ENCODE measurements at regions not wholly inside any gene's neighbourhood (a gene's known extent, or its start where the extent isn't known, plus 50 kb on each side); places are given as distances from the start of the nearest gene placed in this dataset.

GRCh38 chr10:8726779-8727084 is 672.2 kb downstream of the GATA3 start:
- TF ChIP-seq, protein P1, sequence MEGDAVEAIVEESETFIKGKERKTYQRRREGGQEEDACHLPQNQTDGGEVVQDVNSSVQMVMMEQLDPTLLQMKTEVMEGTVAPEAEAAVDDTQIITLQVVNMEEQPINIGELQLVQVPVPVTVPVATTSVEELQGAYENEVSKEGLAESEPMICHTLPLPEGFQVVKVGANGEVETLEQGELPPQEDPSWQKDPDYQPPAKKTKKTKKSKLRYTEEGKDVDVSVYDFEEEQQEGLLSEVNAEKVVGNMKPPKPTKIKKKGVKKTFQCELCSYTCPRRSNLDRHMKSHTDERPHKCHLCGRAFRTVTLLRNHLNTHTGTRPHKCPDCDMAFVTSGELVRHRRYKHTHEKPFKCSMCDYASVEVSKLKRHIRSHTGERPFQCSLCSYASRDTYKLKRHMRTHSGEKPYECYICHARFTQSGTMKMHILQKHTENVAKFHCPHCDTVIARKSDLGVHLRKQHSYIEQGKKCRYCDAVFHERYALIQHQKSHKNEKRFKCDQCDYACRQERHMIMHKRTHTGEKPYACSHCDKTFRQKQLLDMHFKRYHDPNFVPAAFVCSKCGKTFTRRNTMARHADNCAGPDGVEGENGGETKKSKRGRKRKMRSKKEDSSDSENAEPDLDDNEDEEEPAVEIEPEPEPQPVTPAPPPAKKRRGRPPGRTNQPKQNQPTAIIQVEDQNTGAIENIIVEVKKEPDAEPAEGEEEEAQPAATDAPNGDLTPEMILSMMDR (IDR thresholded peaks at IDR 0.05; ENCODE audit: insufficient read depth, low read length, poor library complexity, severe bottlenecking), result no peak
- no peak for TF ChIP-seq EZH2phosphoT487 (conservative IDR thresholded peaks at IDR 0.05; ENCODE audit: low read length)
